Liver (tissue), 2 donors: ENCODE measurements at regions not wholly inside any gene's neighbourhood (a gene's known extent, or its start where the extent isn't known, plus 50 kb on each side); places are given as distances from the start of the nearest gene placed in this dataset.

Source experiments
- CTCF ChIP-seq: fragments of 150-350 bp; IDR thresholded peaks from 2 replicates; pipeline ENCODE4 v1.5.1; 2017; ENCODE audit warnings: improper control_type of control experiment, low read depth, low read length; ENCODE audit not compliant: missing input control
- ZBTB33 ChIP-seq: IDR thresholded peaks from 2 replicates; pipeline ENCODE4 v1.6.1; 2016; ENCODE audit warnings: antibody characterized with exemption
- donor health status: healthy.

- TF ChIP-seq CTCF (no peak), ZBTB33 (no peak)
These were observed 642.9 kb downstream of the BRD1 start for GRCh38 chr22:49184736-49185135.
